Cardiac fibroblast (primary cell): ENCODE measurements at regions not wholly inside any gene's neighbourhood (a gene's known extent, or its start where the extent isn't known, plus 50 kb on each side); places are given as distances from the start of the nearest gene placed in this dataset.

ENCODE experiments used
- DNase-seq, 2 donors: peaks; one replicate each; pipeline versions ENCODE4 v3.0.0 to v3.0.0-alpha.2; 2010; ENCODE audit warnings: low read depth in 2 of 2
- H3K4me3 ChIP-seq, 2 donors: replicated peaks in 1 of 2; 1 replicate in 1 of 2; 2 replicates in 1 of 2; pipeline ENCODE4 v1.5.1; 2011; ENCODE audit warnings: low read depth in 2 of 2, low read length in 2 of 2, mild to moderate bottlenecking in 2 of 2, moderate library complexity in 1 of 2
- CTCF ChIP-seq: IDR thresholded peaks from one replicate; pipeline ENCODE4 v1.5.1; 2011; ENCODE audit warnings: low read depth, mild to moderate bottlenecking, low read length, inconsistent platforms

DNA sequence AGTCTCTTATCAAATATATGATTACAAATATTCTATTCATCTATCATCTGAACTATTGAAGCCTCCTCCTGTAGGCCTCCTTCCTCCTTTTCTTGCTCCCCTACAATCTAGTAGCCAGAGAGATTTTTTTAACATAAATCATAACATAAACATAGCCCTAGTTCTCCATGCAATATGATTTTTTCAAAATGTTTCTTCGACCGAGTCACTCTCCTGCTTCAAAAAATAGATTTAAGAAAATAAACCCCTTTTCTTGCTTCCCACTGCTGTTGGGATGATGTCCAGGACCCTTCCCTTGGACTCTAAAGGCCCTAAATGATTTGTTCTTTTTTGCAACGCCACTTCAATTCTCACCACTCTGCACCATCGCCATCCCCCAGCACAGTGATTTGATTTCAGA is 319.7 kb upstream of the TSHZ3 start:
- no peak overlapping the region for H3K4me3 ChIP-seq
- no peak for TF ChIP-seq CTCF
- DNase-seq, result no peak

DNA sequence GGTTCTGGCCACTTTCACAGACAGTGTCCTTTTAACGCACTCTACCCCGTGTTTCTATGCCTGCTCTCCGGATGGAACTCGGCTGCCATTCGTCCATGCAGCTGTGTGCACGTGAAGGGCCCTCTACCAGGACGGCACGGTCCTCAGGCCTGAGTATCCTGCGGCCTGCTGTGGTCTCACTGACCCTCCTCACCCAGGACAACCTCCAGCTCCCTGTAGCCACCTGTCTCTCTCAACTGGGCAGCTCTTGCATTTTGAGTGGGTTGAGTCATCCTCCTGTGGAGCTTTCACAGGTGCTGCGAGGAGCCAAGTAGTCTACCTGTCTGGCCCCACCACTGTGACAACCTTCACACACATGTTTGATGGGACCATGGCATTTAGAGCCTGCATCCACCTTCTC is 321.7 kb upstream of the TSHZ3 start:
- H3K4me3 ChIP-seq, result no peak overlapping the region
- TF ChIP-seq CTCF, result no peak

DNA sequence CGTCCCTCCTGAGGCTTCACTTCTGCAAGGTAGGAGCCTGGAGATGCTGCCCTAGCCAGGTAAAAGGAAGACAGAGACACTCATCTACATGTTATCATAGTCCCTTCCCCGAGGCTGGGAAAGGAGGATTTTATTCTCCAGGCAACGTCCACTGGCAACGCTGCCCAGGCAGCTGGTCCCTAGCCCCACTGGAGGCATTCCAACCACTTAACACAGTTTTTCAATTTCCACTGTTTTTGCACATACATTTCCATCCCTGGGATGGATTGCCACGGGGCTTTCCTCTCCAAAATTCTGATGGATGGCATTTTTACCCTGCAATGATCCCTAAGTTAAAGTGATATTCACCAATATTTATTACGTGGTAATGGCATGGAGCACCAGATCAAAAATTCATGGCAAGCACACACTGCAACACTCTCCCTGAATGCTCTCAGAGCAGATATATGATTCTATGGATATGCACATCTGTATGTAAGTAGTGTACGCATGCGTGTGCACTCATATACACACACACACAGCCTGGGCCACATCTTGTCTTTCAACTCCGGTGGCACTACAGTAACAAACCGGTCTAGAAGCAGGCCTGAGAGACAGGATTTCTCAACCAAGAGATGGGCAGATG is 322.3 kb upstream of the TSHZ3 start:
- H3K4me3 ChIP-seq, result no peak overlapping the region
- DNase-seq, result no peak
- TF ChIP-seq CTCF, result no peak

More for the DNA sequence above, 321.7 kb upstream of the TSHZ3 start:
- no peak for DNase-seq

- DNase-seq, result peak; percentile 16 to 43
- no peak overlapping the region for H3K4me3 ChIP-seq
- no peak for TF ChIP-seq CTCF
Observed at GRCh38 chr19:31674503-31675192, 325.4 kb upstream of the TSHZ3 start.

DNA sequence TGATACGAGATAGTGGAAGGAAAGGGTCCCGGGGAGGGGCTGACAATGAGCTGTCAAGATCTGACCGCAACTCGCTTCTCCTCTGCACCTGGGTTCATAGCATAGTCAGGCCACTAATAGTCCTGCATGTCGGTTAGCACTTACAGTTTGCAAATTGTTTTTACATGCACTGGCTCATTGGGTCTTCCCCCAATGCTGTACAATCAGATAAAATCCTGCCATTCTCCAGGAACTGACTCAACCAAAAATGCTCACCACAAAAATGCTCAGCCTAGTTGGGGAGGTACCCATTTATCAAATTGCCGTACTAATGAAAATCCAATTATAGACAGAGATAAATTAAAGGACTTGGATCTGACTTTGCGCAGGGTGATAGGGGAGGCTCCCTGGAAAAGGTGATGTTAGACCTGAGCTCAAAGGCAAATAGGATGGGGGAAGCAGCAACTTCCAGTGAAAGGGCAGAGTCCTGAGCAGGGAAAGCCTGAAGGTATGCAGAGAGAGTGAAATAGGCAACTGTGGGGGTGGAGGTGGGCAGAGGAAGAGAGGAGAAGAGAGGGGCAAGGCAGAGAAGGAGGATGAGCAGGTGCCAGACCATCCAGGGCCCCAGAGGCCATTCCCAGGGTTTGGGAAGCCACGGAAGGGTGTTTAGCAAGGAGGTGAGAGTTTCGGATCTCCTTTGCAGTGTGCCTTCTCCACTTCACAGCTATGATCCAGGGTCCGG is 326.1 kb upstream of the TSHZ3 start:
- H3K4me3 ChIP-seq, result no peak overlapping the region
- DNase-seq, result peak; percentile 27 to 46
- no peak for TF ChIP-seq CTCF

GRCh38 chr19:31676271-31677004 is 327.2 kb upstream of the TSHZ3 start:
- TF ChIP-seq CTCF, result no peak
- no peak overlapping the region for H3K4me3 ChIP-seq
- peak in 1 of 2 donors; percentile 6 for DNase-seq
